Epithelial cell of esophagus (primary cell): ENCODE measurements at regions not wholly inside any gene's neighbourhood (a gene's known extent, or its start where the extent isn't known, plus 50 kb on each side); places are given as distances from the start of the nearest gene placed in this dataset.

Source experiments
- DNase-seq: peaks from one replicate; pipeline ENCODE4 v3.0.0; 2010; ENCODE audit warnings: low read depth
- H3K4me3 ChIP-seq: 2 replicates; pipeline ENCODE4 v1.5.1; 2011; ENCODE audit warnings: mild to moderate bottlenecking, low read length, control low read depth
- CTCF ChIP-seq: IDR thresholded peaks from 2 replicates; pipeline ENCODE4 v1.5.1; 2011; ENCODE audit warnings: low read depth, mild to moderate bottlenecking, low read length, control low read depth, inconsistent platforms; ENCODE audit not compliant: insufficient read depth; ENCODE audit errors: missing control alignments

- peak; percentile 41 for DNase-seq
- TF ChIP-seq CTCF: no peak
- no peak overlapping the region for H3K4me3 ChIP-seq
These were observed 78.0 kb upstream of the SLC6A6 start for GRCh38 chr3:14324224-14324944.

GRCh38 chr3:14328422-14328821, 74.0 kb upstream of the SLC6A6 start:
- H3K4me3 ChIP-seq: no peak overlapping the region
- peak; percentile 42 for DNase-seq
- no peak for TF ChIP-seq CTCF

GRCh38 chr3:14329116-14329830, 73.1 kb upstream of the SLC6A6 start:
- H3K4me3 ChIP-seq: no peak overlapping the region
- no peak for TF ChIP-seq CTCF
- DNase-seq: peak; percentile 85

- no peak for DNase-seq
- H3K4me3 ChIP-seq: no peak overlapping the region
- no peak for TF ChIP-seq CTCF
These were observed 72.6 kb upstream of the SLC6A6 start for GRCh38 chr3:14329842-14330241.

- H3K4me3 ChIP-seq: no peak overlapping the region
- DNase-seq: no peak
- TF ChIP-seq CTCF: no peak
These were observed 71.9 kb upstream of the SLC6A6 start for GRCh38 chr3:14330508-14330907.

- TF ChIP-seq CTCF: no peak
- no peak for DNase-seq
- no peak overlapping the region for H3K4me3 ChIP-seq
These were observed 71.2 kb upstream of the SLC6A6 start for GRCh38 chr3:14331251-14331650.

GRCh38 chr3:14332392-14332791, 70.0 kb upstream of the SLC6A6 start:
- no peak overlapping the region for H3K4me3 ChIP-seq
- DNase-seq: no peak

More at GRCh38 chr3:14332392-14332791, 70.0 kb upstream of the SLC6A6 start:
- TF ChIP-seq CTCF: no peak
